HCT116 (cell line): ENCODE measurements at regions not wholly inside any gene's neighbourhood (a gene's known extent, or its start where the extent isn't known, plus 50 kb on each side); places are given as distances from the start of the nearest gene placed in this dataset.
"Not testable (repeated sequence)": the region's sequence is repeated elsewhere in the genome, so short reads cannot be mapped to it uniquely, and the experiment has no call there.

Experiments used
- ATAC-seq: fragments of 200-7000 bp; cut with Tn5 transposase; 2 replicates; pipeline ENCODE4 v1.9.1; 2020; ENCODE audit warnings: mild to moderate bottlenecking, moderate library complexity
- BruUV-seq: library from RNA; stranded (reverse); fragments of 400-500 nt; replicated peaks from 2 replicates; lab custom pipeline; 2021; lab: Mats Ljungman, UMichigan
- CTCF ChIA-PET: fragments of 300-600 bp; sonication (Branson Sonifier 250); formaldehyde crosslinking; loops from one replicate; lab custom pipeline; 2021; ENCODE audit warnings: antibody characterized with exemption; lab: Charles Lee
- POLR2A ChIA-PET: fragments of 300-600, 350-600 bp; sonication (Branson Sonifier 250); formaldehyde crosslinking; loops from one replicate; lab custom pipeline; 2021; ENCODE audit warnings: antibody characterized with exemption; lab: Charles Lee
- RAD21 ChIA-PET, 2 experiments: fragments of 300-600 bp; sonication (Branson Sonifier 250); formaldehyde crosslinking; loops; one replicate each; lab custom pipeline; 2023; ENCODE audit warnings: low total read pairs in 2 of 2; ENCODE audit not compliant: uncharacterized antibody in 2 of 2, unreplicated experiment in 2 of 2, low non-redundant PET in 1 of 2; lab: Charles Lee
- DNase-seq: peaks from one replicate; pipeline ENCODE4 v3.0.0-alpha.2; 2010; ENCODE audit warnings: low read depth, low spot score
- H2AFZ ChIP-seq: fragments of 200-600 bp; shearing (Covaris generic), sonication (generic); 2 replicates; pipeline ENCODE4 v1.6.1; 2017; ENCODE audit warnings: low read depth, mixed run types, mixed read lengths, antibody characterized with exemption, low read length; ENCODE audit not compliant: poor library complexity, severe bottlenecking
- H3K27ac ChIP-seq: 2 replicates; pipeline ENCODE4 v1.5.1; 2012; ENCODE audit warnings: low read depth, low read length
- H3K27me3 ChIP-seq: fragments of 200-600 bp; sonication (generic); 2 replicates; pipeline ENCODE4 v1.6.1; 2016; ENCODE audit warnings: mixed run types, low read length, mixed read lengths; ENCODE audit not compliant: insufficient read depth
- H3K36me3 ChIP-seq, 2 experiments: fragments of 200-500 bp in 1 of 2; fragments of 200-600 bp in 1 of 2; sonication (Bioruptor generic) in 1 of 2; sonication (generic) in 1 of 2; 2 replicates each; pipeline versions ENCODE4 v1.5.1 to v1.6.1; 2014 to 2016; ENCODE audit warnings: low read length in 2 of 2, inconsistent platforms in 1 of 2, mixed read lengths in 1 of 2, mixed run types in 1 of 2; ENCODE audit not compliant: insufficient read depth in 2 of 2, control insufficient read depth in 1 of 2
- H3K4me1 ChIP-seq, 2 experiments: fragments of 200-600 bp in 1 of 2; sonication (generic) in 1 of 2; 2 replicates each; pipeline versions ENCODE4 v1.5.1 to v1.6.1; 2012 to 2017; ENCODE audit warnings: low read length in 2 of 2, inconsistent platforms in 1 of 2, mild to moderate bottlenecking in 1 of 2, mixed read lengths in 1 of 2, mixed run types in 1 of 2, moderate library complexity in 1 of 2; ENCODE audit not compliant: insufficient read depth in 2 of 2, control insufficient read depth in 1 of 2
- H3K4me2 ChIP-seq: fragments of 200-600 bp; sonication (generic); 2 replicates; pipeline ENCODE4 v1.6.1; 2017; ENCODE audit warnings: mixed run types, low read length, mixed read lengths
- H3K4me3 ChIP-seq, 2 experiments: fragments of 200-600 bp in 1 of 2; sonication (generic) in 1 of 2; replicated peaks in 1 of 2; 2 replicates each; pipeline ENCODE4 v1.5.1; 2011 to 2016; ENCODE audit warnings: low read length in 2 of 2, control low read depth in 1 of 2, low read depth in 1 of 2, mild to moderate bottlenecking in 1 of 2, mixed read lengths in 1 of 2, mixed run types in 1 of 2
- H3K79me2 ChIP-seq: fragments of 200-600 bp; sonication (generic); 2 replicates; pipeline ENCODE4 v1.6.1; 2017; ENCODE audit warnings: mild to moderate bottlenecking, mixed run types, low read length, moderate library complexity, mixed read lengths; ENCODE audit not compliant: insufficient read depth
- H3K9ac ChIP-seq: fragments of 200-600 bp; sonication (generic); 2 replicates; pipeline ENCODE4 v1.6.1; 2016; ENCODE audit warnings: low read length, mixed read lengths
- H3K9me2 ChIP-seq: fragments of 200-600 bp; sonication (generic), shearing (Covaris generic); 2 replicates; pipeline ENCODE4 v1.6.1; 2017; ENCODE audit warnings: mixed run types, mild to moderate bottlenecking, moderate library complexity; ENCODE audit not compliant: insufficient read depth
- H3K9me3 ChIP-seq, 2 experiments: fragments of 200-500 bp in 1 of 2; fragments of 200-600 bp in 1 of 2; sonication (Bioruptor generic) in 1 of 2; sonication (generic) in 1 of 2; 2 replicates each; pipeline ENCODE4 v1.6.1; 2014 to 2017; ENCODE audit warnings: low read length in 2 of 2, mixed read lengths in 2 of 2, inconsistent platforms in 1 of 2, low read depth in 1 of 2, mild to moderate bottlenecking in 1 of 2, mixed run types in 1 of 2, moderate library complexity in 1 of 2; ENCODE audit not compliant: control insufficient read depth in 1 of 2, insufficient read depth in 1 of 2
- H4K20me1 ChIP-seq: fragments of 200-600 bp; sonication (generic), shearing (Covaris generic); 2 replicates; pipeline ENCODE4 v1.6.1; 2017; ENCODE audit warnings: mixed run types, mild to moderate bottlenecking, moderate library complexity; ENCODE audit not compliant: insufficient read depth
- CBX3 ChIP-seq: IDR thresholded peaks from 2 replicates; pipeline ENCODE4 v1.6.1; 2012; ENCODE audit warnings: low read depth
- CEBPB ChIP-seq: IDR thresholded peaks from 2 replicates; pipeline ENCODE4 v1.6.1; 2012; ENCODE audit warnings: low read depth
- EGR1 ChIP-seq: IDR thresholded peaks from 2 replicates; pipeline ENCODE4 v1.6.1; 2012; ENCODE audit warnings: low read depth
- ELF1 ChIP-seq: IDR thresholded peaks from 2 replicates; pipeline ENCODE4 v1.6.1; 2012; ENCODE audit warnings: low read depth, borderline replicate concordance
- EZH2 ChIP-seq: fragments of 200-600 bp; sonication (generic); IDR thresholded peaks from 2 replicates; pipeline ENCODE4 v1.6.1; 2017; ENCODE audit warnings: antibody characterized with exemption, mixed run types
- EZH2phosphoT487 ChIP-seq: fragments of 200-600 bp; IDR thresholded peaks from 2 replicates; pipeline ENCODE4 v1.6.1; 2018; ENCODE audit warnings: antibody characterized with exemption, borderline replicate concordance
- JUND ChIP-seq: IDR thresholded peaks from 2 replicates; pipeline ENCODE4 v1.6.1; 2012
- RAD21 ChIP-seq: IDR thresholded peaks from 2 replicates; pipeline ENCODE4 v1.6.1; 2012; ENCODE audit warnings: low read depth, mild to moderate bottlenecking
- SIN3A ChIP-seq: IDR thresholded peaks from 2 replicates; pipeline ENCODE4 v1.6.1; 2012; ENCODE audit warnings: low read depth
- SP1 ChIP-seq: IDR thresholded peaks from 2 replicates; pipeline ENCODE4 v1.6.1; 2012; ENCODE audit warnings: low read depth
- SRF ChIP-seq: IDR thresholded peaks from 2 replicates; pipeline ENCODE4 v1.6.1; 2012; ENCODE audit warnings: low read depth
- TCF7L2 ChIP-seq: IDR thresholded peaks from 2 replicates; pipeline ENCODE4 v1.7.0; 2011; ENCODE audit warnings: borderline replicate concordance, inconsistent platforms; ENCODE audit not compliant: insufficient read depth, insufficient read length; ENCODE audit errors: extremely low read depth
- YY1 ChIP-seq: IDR thresholded peaks from 2 replicates; pipeline ENCODE4 v1.6.1; 2011; ENCODE audit warnings: low read length, low read depth, moderate library complexity, mild to moderate bottlenecking; ENCODE audit not compliant: insufficient replicate concordance; ENCODE audit errors: extremely low read depth
- intact Hi-C: fragments of 100-400 bp; cut with micrococcal nuclease; formaldehyde crosslinking; loops from 2 replicates; pipeline ENCODE4 v1.10.0; 2022
- TF ChIP-seq, protein P1 (sequence below): IDR thresholded peaks from 2 replicates; pipeline ENCODE4 v1.6.1; 2012
- TF ChIP-seq, protein P2 (sequence below): IDR thresholded peaks from 2 replicates; pipeline ENCODE4 v1.6.1; 2012
- TF ChIP-seq, protein P3 (sequence below): IDR thresholded peaks from 2 replicates; pipeline ENCODE4 v1.6.1; 2012; ENCODE audit warnings: low read depth
- TF ChIP-seq, protein P4 (sequence below): IDR thresholded peaks from 2 replicates; pipeline ENCODE4 v1.6.1; 2011; ENCODE audit warnings: mild to moderate bottlenecking, low read length, moderate library complexity; ENCODE audit not compliant: insufficient replicate concordance; ENCODE audit errors: extremely low read depth

DNA sequence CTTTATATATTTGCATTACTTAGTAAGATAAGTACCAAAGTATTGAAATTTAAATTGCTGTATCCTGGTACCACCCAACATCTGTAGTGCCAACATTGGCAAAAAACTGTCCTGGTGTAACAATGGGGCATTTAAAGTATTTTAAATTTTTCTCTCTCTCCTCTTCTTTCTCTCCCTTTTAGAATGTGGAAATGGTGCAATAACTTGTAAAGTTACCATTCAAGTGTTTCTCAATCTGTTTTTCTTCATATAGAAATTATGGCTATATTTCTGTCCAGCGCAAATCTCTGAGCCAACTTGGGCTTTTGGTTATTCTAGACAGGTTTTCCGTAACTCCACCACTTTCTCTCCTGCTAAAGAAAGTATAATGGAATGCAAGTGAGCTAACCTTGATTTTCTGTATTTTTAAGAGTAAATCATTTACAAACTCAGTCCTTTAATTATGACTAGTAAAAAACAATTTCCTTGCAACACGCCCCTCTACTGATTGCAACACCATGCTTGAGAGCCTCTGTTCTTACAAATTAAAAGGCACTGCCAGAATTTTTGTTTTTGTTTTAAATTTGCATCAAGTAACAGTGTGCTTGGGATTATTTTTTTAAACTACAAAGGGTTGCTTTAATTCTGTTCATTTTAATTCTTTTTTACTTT is 324.2 kb upstream of the CITED2 start:
- Histone ChIP-seq H2AFZ (no peak overlapping the region), H3K79me2 (no peaks in the 10 kb centered on the region), H3K27ac (no peak overlapping the region), H3K4me3 (no peak overlapping the region), H3K36me3 (no peaks in the 10 kb centered on the region), H4K20me1 (no peaks in the 10 kb centered on the region), H3K4me2 (no peak overlapping the region), H3K9me2 (no peaks in the 10 kb centered on the region), H3K27me3 (no peaks in the 10 kb centered on the region), H3K9me3 (no peaks in the 10 kb centered on the region), H3K9ac (no peak overlapping the region), H3K4me1 (no peaks in the 10 kb centered on the region)
- RAD21 ChIA-PET: interaction anchor here in 1 of 2 experiments (0.6 kb wide), 1 partner anchor 354 kb away, joined by 3 read pairs; no protein-coding TSS in a partner anchor
- no TSS peak for BruUV-seq
- DNase-seq: no peak
- POLR2A ChIA-PET: no interaction called here
- no peak for TF ChIP-seq TCF7L2
- TF ChIP-seq, protein P1, sequence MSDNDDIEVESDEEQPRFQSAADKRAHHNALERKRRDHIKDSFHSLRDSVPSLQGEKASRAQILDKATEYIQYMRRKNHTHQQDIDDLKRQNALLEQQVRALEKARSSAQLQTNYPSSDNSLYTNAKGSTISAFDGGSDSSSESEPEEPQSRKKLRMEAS: no peak
- TF ChIP-seq, protein P2, sequence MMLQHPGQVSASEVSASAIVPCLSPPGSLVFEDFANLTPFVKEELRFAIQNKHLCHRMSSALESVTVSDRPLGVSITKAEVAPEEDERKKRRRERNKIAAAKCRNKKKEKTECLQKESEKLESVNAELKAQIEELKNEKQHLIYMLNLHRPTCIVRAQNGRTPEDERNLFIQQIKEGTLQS: no peak
- TF ChIP-seq JUND: no peak
- no peak for TF ChIP-seq SRF
- no peak for TF ChIP-seq ELF1
- TF ChIP-seq EGR1: no peak
- no peak for TF ChIP-seq SP1
- TF ChIP-seq, protein P3, sequence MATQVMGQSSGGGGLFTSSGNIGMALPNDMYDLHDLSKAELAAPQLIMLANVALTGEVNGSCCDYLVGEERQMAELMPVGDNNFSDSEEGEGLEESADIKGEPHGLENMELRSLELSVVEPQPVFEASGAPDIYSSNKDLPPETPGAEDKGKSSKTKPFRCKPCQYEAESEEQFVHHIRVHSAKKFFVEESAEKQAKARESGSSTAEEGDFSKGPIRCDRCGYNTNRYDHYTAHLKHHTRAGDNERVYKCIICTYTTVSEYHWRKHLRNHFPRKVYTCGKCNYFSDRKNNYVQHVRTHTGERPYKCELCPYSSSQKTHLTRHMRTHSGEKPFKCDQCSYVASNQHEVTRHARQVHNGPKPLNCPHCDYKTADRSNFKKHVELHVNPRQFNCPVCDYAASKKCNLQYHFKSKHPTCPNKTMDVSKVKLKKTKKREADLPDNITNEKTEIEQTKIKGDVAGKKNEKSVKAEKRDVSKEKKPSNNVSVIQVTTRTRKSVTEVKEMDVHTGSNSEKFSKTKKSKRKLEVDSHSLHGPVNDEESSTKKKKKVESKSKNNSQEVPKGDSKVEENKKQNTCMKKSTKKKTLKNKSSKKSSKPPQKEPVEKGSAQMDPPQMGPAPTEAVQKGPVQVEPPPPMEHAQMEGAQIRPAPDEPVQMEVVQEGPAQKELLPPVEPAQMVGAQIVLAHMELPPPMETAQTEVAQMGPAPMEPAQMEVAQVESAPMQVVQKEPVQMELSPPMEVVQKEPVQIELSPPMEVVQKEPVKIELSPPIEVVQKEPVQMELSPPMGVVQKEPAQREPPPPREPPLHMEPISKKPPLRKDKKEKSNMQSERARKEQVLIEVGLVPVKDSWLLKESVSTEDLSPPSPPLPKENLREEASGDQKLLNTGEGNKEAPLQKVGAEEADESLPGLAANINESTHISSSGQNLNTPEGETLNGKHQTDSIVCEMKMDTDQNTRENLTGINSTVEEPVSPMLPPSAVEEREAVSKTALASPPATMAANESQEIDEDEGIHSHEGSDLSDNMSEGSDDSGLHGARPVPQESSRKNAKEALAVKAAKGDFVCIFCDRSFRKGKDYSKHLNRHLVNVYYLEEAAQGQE: no peak
- TF ChIP-seq YY1: no peak
- TF ChIP-seq, protein P4, sequence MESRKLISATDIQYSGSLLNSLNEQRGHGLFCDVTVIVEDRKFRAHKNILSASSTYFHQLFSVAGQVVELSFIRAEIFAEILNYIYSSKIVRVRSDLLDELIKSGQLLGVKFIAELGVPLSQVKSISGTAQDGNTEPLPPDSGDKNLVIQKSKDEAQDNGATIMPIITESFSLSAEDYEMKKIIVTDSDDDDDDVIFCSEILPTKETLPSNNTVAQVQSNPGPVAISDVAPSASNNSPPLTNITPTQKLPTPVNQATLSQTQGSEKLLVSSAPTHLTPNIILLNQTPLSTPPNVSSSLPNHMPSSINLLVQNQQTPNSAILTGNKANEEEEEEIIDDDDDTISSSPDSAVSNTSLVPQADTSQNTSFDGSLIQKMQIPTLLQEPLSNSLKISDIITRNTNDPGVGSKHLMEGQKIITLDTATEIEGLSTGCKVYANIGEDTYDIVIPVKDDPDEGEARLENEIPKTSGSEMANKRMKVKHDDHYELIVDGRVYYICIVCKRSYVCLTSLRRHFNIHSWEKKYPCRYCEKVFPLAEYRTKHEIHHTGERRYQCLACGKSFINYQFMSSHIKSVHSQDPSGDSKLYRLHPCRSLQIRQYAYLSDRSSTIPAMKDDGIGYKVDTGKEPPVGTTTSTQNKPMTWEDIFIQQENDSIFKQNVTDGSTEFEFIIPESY: no peak
- TF ChIP-seq CBX3: no peak
- no peak for TF ChIP-seq EZH2
- no peak for TF ChIP-seq SIN3A
- TF ChIP-seq CEBPB: no peak
- TF ChIP-seq RAD21: no peak
- no peak for TF ChIP-seq EZH2phosphoT487
- no peak for ATAC-seq
- CTCF ChIA-PET: no interaction called here
- intact Hi-C loops: no loop called here

DNA sequence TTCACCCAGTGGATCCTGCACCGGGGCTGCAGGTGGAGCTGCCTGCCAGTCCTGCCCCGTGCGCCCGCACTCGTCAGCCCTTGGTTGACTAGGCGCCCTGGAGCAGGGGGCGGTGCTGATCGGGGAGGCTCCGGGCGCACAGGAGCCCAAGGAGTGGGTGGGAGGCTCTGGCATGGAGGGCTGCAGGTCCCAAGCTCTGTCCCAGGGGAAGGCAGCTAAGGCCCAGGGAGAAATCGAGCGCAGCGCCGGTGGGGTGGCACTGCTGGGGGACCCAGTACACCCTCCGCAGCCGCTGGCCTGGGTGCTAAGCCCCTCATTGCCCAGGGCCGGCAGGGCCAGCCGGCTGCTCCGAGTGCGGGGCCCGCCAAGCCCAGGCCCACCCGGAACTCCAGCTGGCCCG is 323.4 kb upstream of the CITED2 start:
- H3K9me2 ChIP-seq, H3K4me2 ChIP-seq, intact Hi-C loops, H3K4me1 ChIP-seq, DNase-seq, H3K27me3 ChIP-seq, RAD21 ChIA-PET, BruUV-seq, H3K4me3 ChIP-seq, H4K20me1 ChIP-seq, H3K27ac ChIP-seq, H3K36me3 ChIP-seq, H3K9ac ChIP-seq, POLR2A ChIA-PET, H3K9me3 ChIP-seq, H3K79me2 ChIP-seq, H2AFZ ChIP-seq, CTCF ChIA-PET, ATAC-seq: not testable (repeated sequence)
